ENCODE measurements at regions not wholly inside any gene's neighbourhood (a gene's known extent, or its start where the extent isn't known, plus 50 kb on each side); places are given as distances from the start of the nearest gene placed in this dataset.

DNA sequence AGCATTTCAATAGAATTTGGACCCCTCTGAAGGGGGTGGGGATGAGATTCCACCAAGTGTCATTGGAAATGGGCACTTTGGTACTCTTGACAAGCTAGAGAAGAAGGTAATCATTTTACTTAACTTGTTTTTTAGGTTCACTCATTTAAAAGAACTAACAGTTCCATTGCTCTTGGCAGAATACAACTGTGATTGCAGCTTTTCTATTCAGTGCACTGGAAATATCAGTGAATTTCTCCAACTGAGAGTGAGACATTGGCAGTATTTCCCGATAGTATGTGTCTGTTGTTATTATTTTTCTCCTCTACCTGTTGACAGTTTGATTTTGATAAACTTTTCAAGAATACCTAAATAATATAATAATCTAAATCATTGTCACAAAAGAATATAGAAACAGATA is 1356.7 kb upstream of the NXPH2 start:
- POLR2A ChIA-PET: no interaction called here
- no peaks in the 10 kb centered on the region for H3K27me3 Mint-ChIP-seq
- no peaks in the 10 kb centered on the region for H3K36me3 Mint-ChIP-seq (ENCODE audit: low read depth)
- DNase-seq (no peak), ATAC-seq (ENCODE audit: low read depth) (no peak)
- H3K9me3 Mint-ChIP-seq: peaks cover 7% of the 10 kb centered on the region
- TF ChIP-seq CTCF (IDR thresholded peaks at IDR 0.05): no peak
- H3K27ac Mint-ChIP-seq: no peak overlapping the region
- H3K4me1 Mint-ChIP-seq: no peaks in the 10 kb centered on the region
- intact Hi-C loops (cut with micrococcal nuclease): no loop called here
- no peak overlapping the region for H3K4me3 Mint-ChIP-seq
- CTCF ChIA-PET: no interaction called here

DNA sequence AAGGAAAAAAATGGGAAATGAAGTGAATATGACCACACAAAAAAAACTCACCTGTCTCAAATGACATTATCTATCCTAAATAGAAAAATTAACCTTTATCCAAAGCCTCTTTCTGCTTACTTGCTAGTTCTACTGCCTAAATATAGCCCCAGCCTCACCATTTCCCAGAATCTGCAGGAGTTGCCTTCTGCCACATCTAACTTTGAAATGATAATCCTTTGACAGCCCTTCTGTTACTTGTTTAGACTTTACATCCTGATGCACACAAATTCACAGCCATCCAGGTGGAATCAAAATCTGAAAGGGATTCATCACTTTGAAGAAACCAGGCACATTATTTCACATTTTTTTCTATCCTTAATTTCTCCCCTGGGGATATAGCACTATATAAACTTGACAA is 1356.2 kb upstream of the NXPH2 start:
- Mint-ChIP-seq H3K27ac (no peak overlapping the region), H3K27me3 (no peaks in the 10 kb centered on the region), H3K4me3 (no peak overlapping the region), H3K36me3 (ENCODE audit: low read depth) (no peaks in the 10 kb centered on the region), H3K9me3 (peaks cover 7% of the 10 kb centered on the region), H3K4me1 (no peaks in the 10 kb centered on the region)
- ATAC-seq (ENCODE audit: low read depth): no peak
- no peak for TF ChIP-seq CTCF (IDR thresholded peaks at IDR 0.05)
- intact Hi-C loops (cut with micrococcal nuclease): no loop called here
- DNase-seq: no peak
- POLR2A ChIA-PET: no interaction called here
- CTCF ChIA-PET: no interaction called here

DNA sequence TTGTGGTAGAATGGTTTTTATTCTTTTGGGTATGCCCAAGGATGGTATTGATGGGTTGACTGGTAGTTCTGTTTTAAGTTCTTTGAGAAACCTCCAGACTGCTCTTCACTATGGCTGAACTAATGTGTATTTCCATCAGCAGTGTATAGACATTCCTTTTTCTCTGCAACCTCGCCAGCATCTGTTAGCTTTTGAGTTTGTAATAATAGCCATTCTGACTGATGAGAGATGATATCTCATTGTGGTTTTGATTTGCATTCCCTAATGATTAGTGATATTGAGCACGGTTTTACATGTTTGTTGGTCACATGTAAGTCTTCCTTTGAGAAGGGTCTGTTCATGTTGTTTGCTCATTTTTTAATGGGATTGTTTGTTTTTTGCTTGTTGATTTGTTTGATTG is 1348.7 kb upstream of the NXPH2 start:
- Mint-ChIP-seq H3K36me3 (ENCODE audit: low read depth) (no peaks in the 10 kb centered on the region), H3K27ac (no peak overlapping the region), H3K9me3 (peaks cover 5% of the 10 kb centered on the region), H3K4me1 (no peaks in the 10 kb centered on the region), H3K4me3 (no peak overlapping the region), H3K27me3 (no peaks in the 10 kb centered on the region)
- no peak for TF ChIP-seq CTCF (IDR thresholded peaks at IDR 0.05)
- DNase-seq (no peak), ATAC-seq (ENCODE audit: low read depth) (no peak)
- ChIA-PET POLR2A (no interaction called here), CTCF (no interaction called here)
- intact Hi-C loops (cut with micrococcal nuclease): no loop called here

DNA sequence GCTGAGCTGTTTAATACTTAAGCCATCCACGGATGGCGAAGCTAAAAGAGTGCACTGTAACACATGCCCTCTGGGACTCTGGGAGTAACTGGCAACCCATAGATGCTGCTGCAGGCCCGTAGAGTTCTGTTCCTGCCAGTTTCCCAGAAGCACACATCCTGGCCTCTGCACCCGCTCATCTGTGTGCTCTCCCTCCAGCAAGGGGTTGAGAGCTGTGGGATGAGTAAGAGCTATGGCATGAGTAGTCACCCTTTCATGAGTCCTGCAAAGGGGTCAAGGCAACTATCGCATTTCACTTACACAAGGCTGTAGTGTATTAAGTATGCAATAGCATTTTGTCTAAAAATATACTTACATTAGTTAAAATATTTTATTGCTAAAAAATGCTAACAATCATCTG is 1341.8 kb upstream of the NXPH2 start:
- intact Hi-C loops (cut with micrococcal nuclease): no loop called here

GRCh38 chr2:140117386-140117785 is 1337.2 kb upstream of the NXPH2 start:
- TF ChIP-seq CTCF (IDR thresholded peaks at IDR 0.05): no peak
- intact Hi-C loops (cut with micrococcal nuclease): no loop called here
- no peaks in the 10 kb centered on the region for H3K9me3 Mint-ChIP-seq
- H3K4me3 Mint-ChIP-seq: no peak overlapping the region
- CTCF ChIA-PET: no interaction called here
- H3K27me3 Mint-ChIP-seq: no peaks in the 10 kb centered on the region
- H3K27ac Mint-ChIP-seq: no peak overlapping the region
- H3K4me1 Mint-ChIP-seq: no peaks in the 10 kb centered on the region
- DNase-seq (no peak), ATAC-seq (ENCODE audit: low read depth) (no peak)
- no peaks in the 10 kb centered on the region for H3K36me3 Mint-ChIP-seq (ENCODE audit: low read depth)
- POLR2A ChIA-PET: no interaction called here

More for the DNA sequence above, 1341.8 kb upstream of the NXPH2 start:
- H3K9me3 Mint-ChIP-seq: peaks cover 3% of the 10 kb centered on the region
- no peak for DNase-seq
- no peaks in the 10 kb centered on the region for H3K27me3 Mint-ChIP-seq
- CTCF ChIA-PET: no interaction called here
- POLR2A ChIA-PET: no interaction called here
- H3K27ac Mint-ChIP-seq: no peak overlapping the region
- no peak for ATAC-seq (ENCODE audit: low read depth)
- no peaks in the 10 kb centered on the region for H3K4me1 Mint-ChIP-seq
- no peak overlapping the region for H3K4me3 Mint-ChIP-seq
- no peaks in the 10 kb centered on the region for H3K36me3 Mint-ChIP-seq (ENCODE audit: low read depth)
- no peak for TF ChIP-seq CTCF (IDR thresholded peaks at IDR 0.05)

All from activated B cell treated with CpG ODN at 0.5 μM for 24 hours (primary cell).